Epithelial cell of proximal tubule (primary cell): ENCODE measurements at regions not wholly inside any gene's neighbourhood (a gene's known extent, or its start where the extent isn't known, plus 50 kb on each side); places are given as distances from the start of the nearest gene placed in this dataset.

Experiments
- DNase-seq: peaks from one replicate; pipeline ENCODE4 v3.0.0-alpha.2; 2011; ENCODE audit warnings: low read depth
- H3K4me3 ChIP-seq: 2 replicates; pipeline ENCODE4 v1.5.1; 2011; ENCODE audit warnings: low read depth, mild to moderate bottlenecking, low read length
- TF ChIP-seq, protein P1 (sequence below): conservative IDR thresholded peaks from 2 replicates; pipeline ENCODE4 v1.5.1; 2012; ENCODE audit warnings: low read depth, mild to moderate bottlenecking, low read length

- no peak for DNase-seq
- TF ChIP-seq, protein P1, sequence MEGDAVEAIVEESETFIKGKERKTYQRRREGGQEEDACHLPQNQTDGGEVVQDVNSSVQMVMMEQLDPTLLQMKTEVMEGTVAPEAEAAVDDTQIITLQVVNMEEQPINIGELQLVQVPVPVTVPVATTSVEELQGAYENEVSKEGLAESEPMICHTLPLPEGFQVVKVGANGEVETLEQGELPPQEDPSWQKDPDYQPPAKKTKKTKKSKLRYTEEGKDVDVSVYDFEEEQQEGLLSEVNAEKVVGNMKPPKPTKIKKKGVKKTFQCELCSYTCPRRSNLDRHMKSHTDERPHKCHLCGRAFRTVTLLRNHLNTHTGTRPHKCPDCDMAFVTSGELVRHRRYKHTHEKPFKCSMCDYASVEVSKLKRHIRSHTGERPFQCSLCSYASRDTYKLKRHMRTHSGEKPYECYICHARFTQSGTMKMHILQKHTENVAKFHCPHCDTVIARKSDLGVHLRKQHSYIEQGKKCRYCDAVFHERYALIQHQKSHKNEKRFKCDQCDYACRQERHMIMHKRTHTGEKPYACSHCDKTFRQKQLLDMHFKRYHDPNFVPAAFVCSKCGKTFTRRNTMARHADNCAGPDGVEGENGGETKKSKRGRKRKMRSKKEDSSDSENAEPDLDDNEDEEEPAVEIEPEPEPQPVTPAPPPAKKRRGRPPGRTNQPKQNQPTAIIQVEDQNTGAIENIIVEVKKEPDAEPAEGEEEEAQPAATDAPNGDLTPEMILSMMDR = no peak
Measured at GRCh38 chr5:34562791-34563190, 93.3 kb upstream of the RAI14 start.

GRCh38 chr5:34563269-34563668 is 92.9 kb upstream of the RAI14 start:
- TF ChIP-seq, protein P1 = no peak
- DNase-seq = no peak
- H3K4me3 ChIP-seq = no peak overlapping the region

More at GRCh38 chr5:34562791-34563190, 93.3 kb upstream of the RAI14 start:
- H3K4me3 ChIP-seq = no peak overlapping the region

GRCh38 chr5:34563931-34564709 is 92.0 kb upstream of the RAI14 start:
- H3K4me3 ChIP-seq = no peak overlapping the region
- peak; percentile 73 for DNase-seq
- TF ChIP-seq, protein P1 = peak; percentile 2

DNA sequence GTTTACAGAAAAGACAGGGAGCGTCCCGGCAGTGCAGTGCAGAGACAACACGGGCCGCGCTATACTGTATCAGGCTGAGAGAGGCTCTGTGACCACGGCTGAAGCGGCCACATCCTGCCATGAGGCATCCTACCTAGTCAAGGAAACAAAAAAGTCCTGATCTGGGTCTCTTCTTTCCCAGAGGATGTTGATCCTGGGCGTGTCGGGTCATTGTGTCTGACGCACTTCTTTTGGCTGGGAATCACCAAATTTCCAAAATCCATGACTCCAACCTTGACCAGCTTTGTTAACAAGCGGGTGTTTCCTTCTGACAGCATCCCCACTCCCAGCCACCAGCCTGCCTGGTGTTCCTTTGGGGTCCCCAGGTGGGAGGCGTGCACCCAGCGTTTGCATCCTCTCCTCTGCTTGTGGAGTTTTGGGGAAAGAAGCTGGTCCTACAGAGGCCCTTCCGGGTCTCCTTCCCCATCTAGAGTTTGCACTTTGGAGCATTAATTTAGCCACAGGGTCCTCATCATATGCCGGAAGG is 91.4 kb upstream of the RAI14 start:
- no peak for DNase-seq
- TF ChIP-seq, protein P1 = no peak
- no peak overlapping the region for H3K4me3 ChIP-seq

DNA sequence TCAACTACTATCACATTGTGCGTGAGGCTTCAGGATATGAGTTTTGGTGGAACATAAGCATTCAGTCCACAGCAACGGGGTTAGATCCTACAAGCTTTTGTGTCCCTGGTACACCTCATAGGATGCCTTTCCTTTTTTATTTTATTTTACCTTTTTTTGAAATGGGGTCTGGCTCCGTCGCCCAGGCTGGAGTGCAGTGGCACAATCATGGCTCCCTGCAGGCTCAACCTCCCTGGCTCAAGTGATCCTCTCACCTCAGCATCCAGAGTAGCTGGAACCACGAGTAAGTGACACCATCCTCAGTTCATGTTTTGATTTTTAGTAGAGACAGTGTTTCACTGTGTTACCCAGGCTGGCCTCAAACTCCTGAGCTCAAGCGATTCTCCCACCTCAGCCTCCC is 86.0 kb upstream of the RAI14 start:
- no peak overlapping the region for H3K4me3 ChIP-seq
- TF ChIP-seq, protein P1 = no peak
- DNase-seq = no peak

DNA sequence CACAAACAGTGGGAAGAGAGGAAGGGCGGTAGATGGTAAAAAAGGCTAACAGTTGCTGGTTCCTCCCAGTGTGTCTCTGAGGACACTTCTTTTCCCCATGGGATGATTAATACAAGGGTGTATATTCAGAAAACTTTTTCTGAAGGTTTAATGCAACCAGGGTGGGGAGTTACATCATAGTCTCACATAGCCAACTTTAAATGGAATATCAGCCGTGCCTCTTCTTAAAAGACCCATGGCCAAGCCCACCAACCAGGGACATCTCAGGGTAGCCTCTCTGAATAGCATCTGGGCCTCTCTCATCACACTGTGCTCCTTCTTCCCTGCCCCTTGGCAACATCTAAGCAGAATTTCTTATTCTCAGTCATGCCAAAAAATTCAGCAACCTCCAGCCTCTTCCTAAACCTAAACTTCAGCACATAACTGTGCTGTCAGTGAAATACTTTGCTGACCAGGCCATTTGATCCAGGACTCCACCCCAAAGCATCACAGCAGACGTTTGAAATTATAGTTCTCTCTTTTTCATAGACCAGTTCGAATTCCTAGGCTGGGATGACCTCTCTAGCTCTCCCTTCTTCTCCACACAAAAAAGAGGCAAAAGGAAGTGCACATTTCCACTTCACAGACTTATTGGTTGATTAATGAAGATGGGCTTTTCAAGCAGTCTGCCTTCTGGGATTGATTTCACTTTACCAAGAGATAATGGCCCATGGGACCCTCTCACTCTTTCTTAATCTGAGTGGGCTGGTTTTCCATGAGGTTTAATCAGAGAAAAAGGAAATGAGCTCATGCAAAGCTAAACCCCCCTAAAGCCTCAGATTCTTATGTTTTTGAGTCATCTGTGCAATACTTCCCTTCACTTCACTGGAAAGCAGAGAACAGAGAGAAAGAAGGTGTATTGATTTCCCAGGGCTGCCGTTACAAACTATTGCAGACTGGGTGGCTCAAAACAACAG is 85.1 kb upstream of the RAI14 start:
- no peak for DNase-seq
- TF ChIP-seq, protein P1 = no peak

More for the DNA sequence above, 85.1 kb upstream of the RAI14 start:
- H3K4me3 ChIP-seq = no peak overlapping the region
